GM19238 (cell line): ENCODE measurements at regions not wholly inside any gene's neighbourhood (a gene's known extent, or its start where the extent isn't known, plus 50 kb on each side); places are given as distances from the start of the nearest gene placed in this dataset.
"Not testable (repeated sequence)": the region's sequence is repeated elsewhere in the genome, so short reads cannot be mapped to it uniquely, and the experiment has no call there.

Source experiments
- DNase-seq: peaks from one replicate; pipeline ENCODE4 v3.0.0; 2011; ENCODE audit warnings: low spot score; ENCODE audit not compliant: insufficient read length

DNA sequence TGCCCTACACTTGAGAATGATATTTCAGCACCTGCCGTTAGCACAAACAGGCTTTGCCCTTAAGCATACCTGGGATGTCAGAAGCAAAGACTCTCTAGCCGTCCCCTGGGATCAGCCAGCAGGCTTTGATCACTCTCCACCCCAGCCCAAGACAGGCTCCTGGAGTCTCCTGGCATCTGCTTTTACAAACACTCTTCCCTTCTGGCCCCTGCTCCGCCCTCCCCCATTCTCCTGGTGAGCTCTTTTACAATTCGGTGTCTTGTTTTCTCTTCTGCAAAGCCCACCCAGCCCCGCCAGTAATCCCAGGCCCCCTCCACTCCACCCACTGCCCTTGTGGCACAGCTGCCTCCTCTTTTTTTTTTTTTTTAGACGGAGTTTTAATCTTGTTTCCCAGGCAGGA lies 50.4 kb downstream of the KATNIP start:
- DNase-seq: no peak

GRCh38 chr16:27602103-27602502 lies 52.2 kb downstream of the KATNIP start:
- DNase-seq: no peak

DNA sequence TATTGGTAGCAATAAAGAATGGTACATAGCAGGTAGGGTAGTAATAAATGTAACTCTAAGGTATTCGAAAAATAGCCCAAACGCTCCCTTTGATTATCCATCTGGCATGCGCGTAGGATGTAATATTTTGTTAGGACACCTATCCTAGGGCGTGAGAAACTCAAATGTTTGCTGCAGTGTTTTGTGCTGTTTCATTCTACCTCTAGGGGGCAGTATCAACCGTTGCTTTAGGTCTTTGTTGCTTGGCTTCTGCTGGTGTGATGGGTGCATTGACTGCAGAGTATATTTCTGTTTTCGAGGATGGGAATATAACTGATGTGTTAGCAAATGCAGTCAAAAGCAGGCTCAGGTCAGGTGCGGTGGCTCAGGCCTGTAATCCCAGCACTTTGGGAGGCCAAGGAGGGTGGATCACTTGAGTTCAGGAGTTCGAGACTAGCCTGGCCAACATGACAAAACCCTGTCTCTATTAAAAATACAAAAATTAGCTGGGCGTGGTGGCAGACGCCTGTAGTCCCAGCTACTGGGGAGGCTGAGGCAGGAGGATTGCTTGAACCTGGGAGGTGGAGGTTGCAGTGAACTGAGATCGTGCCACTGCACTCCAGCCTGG lies 55.7 kb downstream of the KATNIP start:
- DNase-seq: not testable (repeated sequence)

DNA sequence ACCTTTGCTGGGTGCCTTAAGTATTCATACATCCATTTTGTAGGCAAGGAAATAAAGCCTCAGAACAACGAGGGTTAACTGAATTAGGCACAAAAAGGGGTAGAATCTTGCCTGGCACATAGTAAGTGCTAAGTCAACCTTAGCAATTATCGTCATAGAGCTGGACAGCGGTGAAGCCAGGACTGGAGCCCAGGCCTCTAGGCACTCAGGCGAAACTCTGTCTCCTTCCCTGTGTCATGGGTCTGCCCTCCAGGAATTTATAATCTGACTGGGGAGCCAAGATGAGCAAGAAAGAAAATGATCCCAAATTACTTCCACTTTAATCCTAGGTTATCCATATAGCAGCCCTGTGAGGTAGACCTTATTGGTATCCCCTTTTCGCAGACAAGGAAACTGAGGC lies 61.4 kb downstream of the KATNIP start:
- DNase-seq: no peak

GRCh38 chr16:27613238-27613791 lies 63.4 kb downstream of the KATNIP start:
- no peak for DNase-seq

- DNase-seq: no peak
These were observed 67.7 kb downstream of the KATNIP start for GRCh38 chr16:27617665-27618064.

GRCh38 chr16:27618165-27618564 lies 68.2 kb downstream of the KATNIP start:
- DNase-seq: no peak

DNA sequence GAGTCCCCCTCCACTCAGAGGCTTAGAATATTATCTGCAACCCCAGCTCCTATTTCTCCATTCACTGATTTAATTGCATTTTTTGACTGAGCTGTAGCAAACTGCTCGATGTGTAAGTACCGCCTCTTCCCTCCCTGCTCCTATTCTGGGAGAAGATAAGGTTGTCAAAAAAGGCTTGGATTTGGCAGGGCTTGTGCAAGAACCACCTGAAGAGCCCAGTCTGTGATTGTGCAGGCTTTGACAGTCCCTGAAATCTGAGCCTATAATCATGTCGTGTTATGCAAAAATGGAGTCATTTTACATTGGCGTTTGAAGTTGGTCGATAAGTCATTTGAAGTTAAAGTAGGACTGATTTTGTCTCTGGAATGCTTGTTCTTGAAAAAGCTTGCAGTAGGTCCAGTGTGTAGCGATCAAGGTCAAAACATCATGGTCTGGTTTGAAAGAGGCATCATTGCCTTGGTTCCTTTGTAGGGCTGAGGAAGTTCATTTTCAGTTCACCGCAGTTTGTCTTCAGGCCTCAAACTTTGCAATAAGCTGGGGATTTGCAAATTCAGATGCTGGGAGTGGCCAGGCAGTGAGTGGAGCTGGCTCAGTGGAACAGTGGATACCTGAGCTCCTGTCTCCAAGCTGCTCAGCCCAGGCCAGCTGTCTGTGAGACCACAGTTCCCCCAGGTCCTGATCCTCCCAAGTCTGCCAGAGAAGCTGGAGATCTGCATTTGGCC lies 68.8 kb downstream of the KATNIP start:
- no peak for DNase-seq

GRCh38 chr16:27620541-27620940 lies 70.6 kb downstream of the KATNIP start:
- DNase-seq: no peak

DNA sequence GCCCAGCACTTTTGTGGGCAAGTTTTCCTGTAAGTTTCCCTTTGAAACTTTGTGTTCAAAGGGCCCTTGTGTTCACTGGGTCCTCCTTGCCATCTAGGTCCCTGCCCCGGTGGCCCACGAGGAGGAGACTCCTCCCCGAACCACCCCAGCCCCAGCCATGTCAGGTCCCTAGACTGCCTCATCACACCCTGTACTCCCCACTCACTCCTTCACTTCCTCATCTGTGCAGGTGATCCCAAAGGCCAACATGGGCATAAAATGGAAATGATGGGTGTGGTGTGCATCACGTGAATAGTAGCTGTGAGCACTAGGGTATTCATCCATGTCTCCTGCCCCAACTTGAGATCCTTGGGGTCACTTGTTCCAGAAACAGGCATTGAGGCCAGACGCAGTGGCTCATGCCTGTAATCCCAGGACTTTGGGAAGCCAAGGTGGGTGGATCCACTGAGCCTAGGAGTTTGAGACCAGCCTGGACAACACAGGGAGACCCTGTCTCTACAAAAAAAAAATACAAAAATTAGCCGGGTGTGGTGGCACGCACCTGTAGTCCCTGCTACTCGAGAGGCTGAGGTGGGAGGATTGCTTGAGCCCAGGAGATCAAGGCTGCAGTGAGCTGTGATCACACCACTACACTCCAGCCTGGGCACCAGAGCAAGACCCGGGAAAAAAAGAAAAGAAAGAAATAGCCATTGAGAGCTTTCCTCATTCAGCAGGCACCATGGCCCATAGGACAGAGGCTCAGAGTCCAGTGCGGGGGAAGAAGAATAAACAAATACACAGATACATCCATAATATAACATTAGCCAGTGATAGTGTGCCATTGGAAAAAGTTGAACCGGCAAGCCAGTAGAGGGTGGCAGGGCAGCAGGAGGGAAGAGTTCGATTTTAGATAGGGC lies 74.5 kb downstream of the KATNIP start:
- DNase-seq: no peak

GRCh38 chr16:27625050-27625697 lies 75.2 kb downstream of the KATNIP start:
- DNase-seq: no peak

DNA sequence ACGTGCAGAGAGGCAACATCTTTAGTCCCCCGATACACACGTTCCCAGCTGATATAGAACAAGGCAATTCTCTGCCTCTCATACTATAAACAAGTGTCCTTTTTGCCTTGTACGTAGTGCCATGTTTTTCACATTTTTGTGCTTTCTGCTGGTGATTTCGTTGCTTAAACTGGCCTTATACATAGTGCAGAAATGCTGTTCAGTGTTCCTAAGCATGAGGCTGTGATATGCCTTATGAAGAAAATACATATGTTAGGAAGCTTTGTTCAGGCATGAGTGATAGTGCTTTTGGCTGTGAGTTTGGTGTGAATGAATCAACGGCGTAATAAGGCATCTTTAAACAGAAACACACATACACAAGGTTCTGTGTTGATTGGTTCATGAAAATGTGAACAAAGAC lies 77.2 kb downstream of the KATNIP start:
- no peak for DNase-seq

- no peak for DNase-seq
These were observed 78.4 kb downstream of the KATNIP start for GRCh38 chr16:27628241-27628942.

GRCh38 chr16:27628943-27629462 lies 79.1 kb downstream of the KATNIP start:
- DNase-seq: not testable (repeated sequence)

GRCh38 chr16:27632216-27632615 lies 82.3 kb downstream of the KATNIP start:
- no peak for DNase-seq

DNA sequence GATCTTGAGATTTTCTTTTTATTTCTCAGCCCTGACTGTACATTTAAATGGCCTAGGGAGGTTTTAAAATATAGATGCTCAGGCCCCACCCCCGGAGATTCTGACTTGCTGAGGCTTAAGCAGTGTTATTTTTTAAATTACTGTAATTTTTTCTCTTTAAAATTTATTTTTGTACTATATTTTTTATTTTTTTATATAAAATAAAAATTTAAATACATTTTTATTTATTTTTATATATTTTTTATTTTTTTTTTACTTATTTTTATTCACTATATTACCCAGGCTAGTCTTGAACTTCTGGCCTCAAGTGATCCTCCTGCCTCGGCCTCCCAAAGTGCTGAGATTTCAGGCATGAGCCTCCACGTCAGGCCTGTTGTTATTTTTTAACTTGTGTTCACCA lies 83.3 kb downstream of the KATNIP start:
- no peak for DNase-seq

GRCh38 chr16:27633721-27634120 lies 83.8 kb downstream of the KATNIP start:
- DNase-seq: no peak

GRCh38 chr16:27634779-27635178 lies 84.8 kb downstream of the KATNIP start:
- DNase-seq: no peak

DNA sequence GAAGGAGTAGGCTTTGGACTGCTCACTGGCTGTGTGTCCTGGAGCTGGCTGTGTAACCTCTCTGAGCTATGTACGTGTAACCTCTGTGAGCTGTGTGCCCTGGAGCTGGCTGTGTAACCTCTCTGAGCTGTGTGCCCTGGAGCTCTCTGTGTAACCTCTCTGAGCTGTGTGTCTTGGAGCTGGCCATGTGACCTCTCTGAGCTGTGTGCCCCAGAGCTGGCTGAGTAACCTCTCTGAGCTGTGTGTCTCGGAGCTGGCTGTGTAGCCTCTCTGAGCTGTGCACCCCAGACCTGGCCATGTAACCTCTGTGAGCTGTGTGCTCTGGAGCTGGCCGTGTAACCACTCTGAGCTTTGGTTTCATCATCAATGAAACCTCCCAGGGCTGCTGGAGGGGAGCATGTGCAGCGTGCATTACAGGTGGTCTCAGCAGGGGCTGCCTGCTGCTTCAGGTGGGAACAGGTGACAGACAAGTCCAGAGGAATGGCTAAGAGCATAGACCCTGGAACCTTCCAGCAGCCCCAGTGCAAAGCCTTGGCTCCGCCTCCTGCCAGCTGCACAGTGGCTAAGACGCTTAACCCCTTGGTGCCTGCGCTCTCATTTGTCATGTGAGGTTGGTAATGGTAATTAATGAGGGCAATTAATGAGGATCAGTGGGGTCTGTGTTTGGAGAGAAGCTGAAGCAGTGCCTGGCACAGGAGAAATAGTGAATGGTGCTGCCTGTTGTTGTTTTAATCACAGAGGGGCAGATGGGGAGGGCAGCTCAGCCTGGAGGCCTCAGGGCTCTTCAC lies 86.7 kb downstream of the KATNIP start:
- no peak for DNase-seq
